ENCODE measurements at regions not wholly inside any gene's neighbourhood (a gene's known extent, or its start where the extent isn't known, plus 50 kb on each side); places are given as distances from the start of the nearest gene placed in this dataset.

- peak in 1 of 2 donors; percentile 35 for ATAC-seq
These were observed 301.6 kb downstream of the SLITRK6 start for GRCh38 chr13:85497652-85498051.

GRCh38 chr13:85492283-85492682 lies 306.9 kb downstream of the SLITRK6 start:
- DNase-seq = no peak
- Histone ChIP-seq H3K27me3 (ENCODE audit: low read depth) (no peaks in the 10 kb centered on the region), H3K4me1 (no peaks in the 10 kb centered on the region), H3K4me3 (no peak overlapping the region), H3K27ac (no peak overlapping the region), H3K36me3 (no peaks in the 10 kb centered on the region), H3K9me3 (no peaks in the 10 kb centered on the region)
- ATAC-seq = no peak
- intact Hi-C loops (cut with DNase I) = no loop called here
- no peak for TF ChIP-seq CTCF (IDR thresholded peaks at IDR 0.05)

More at GRCh38 chr13:85497652-85498051, 301.6 kb downstream of the SLITRK6 start:
- Histone ChIP-seq H3K4me3 (no peak overlapping the region), H3K27me3 (ENCODE audit: low read depth) (no peaks in the 10 kb centered on the region), H3K9me3 (peaks cover under 1% of the 10 kb centered on the region), H3K36me3 (no peaks in the 10 kb centered on the region), H3K4me1 (no peaks in the 10 kb centered on the region), H3K27ac (no peak overlapping the region)
- TF ChIP-seq CTCF (IDR thresholded peaks at IDR 0.05) = no peak
- DNase-seq = no peak
- intact Hi-C loops (cut with DNase I) = no loop called here

GRCh38 chr13:85486663-85487062 lies 312.6 kb downstream of the SLITRK6 start:
- Histone ChIP-seq H3K36me3 (no peaks in the 10 kb centered on the region), H3K4me1 (no peaks in the 10 kb centered on the region), H3K27ac (no peak overlapping the region), H3K9me3 (no peaks in the 10 kb centered on the region), H3K4me3 (no peak overlapping the region), H3K27me3 (ENCODE audit: low read depth) (no peaks in the 10 kb centered on the region)
- intact Hi-C loops (cut with DNase I) = no loop called here
- no peak for TF ChIP-seq CTCF (IDR thresholded peaks at IDR 0.05)
- DNase-seq (no peak), ATAC-seq (no peak)

- no peaks in the 10 kb centered on the region for H3K4me1 ChIP-seq
- no peak for TF ChIP-seq CTCF (IDR thresholded peaks at IDR 0.05)
- H3K27me3 ChIP-seq (ENCODE audit: low read depth) = no peaks in the 10 kb centered on the region
- intact Hi-C loops (cut with DNase I) = no loop called here
- ATAC-seq (no peak), DNase-seq (no peak)
- H3K27ac ChIP-seq = no peak overlapping the region
- H3K4me3 ChIP-seq = no peak overlapping the region
- H3K9me3 ChIP-seq = no peaks in the 10 kb centered on the region
- H3K36me3 ChIP-seq = no peaks in the 10 kb centered on the region
These were observed 326.1 kb downstream of the SLITRK6 start for GRCh38 chr13:85473144-85473543.

- intact Hi-C loops (cut with DNase I) = no loop called here
- no peak for ATAC-seq
- DNase-seq = no peak
- H3K9me3 ChIP-seq = no peaks in the 10 kb centered on the region
- H3K4me3 ChIP-seq = no peak overlapping the region
- H3K27ac ChIP-seq = no peak overlapping the region
- no peaks in the 10 kb centered on the region for H3K36me3 ChIP-seq
- no peaks in the 10 kb centered on the region for H3K4me1 ChIP-seq
- no peaks in the 10 kb centered on the region for H3K27me3 ChIP-seq (ENCODE audit: low read depth)
- no peak for TF ChIP-seq CTCF (IDR thresholded peaks at IDR 0.05)
These were observed 329.9 kb downstream of the SLITRK6 start for GRCh38 chr13:85469320-85469719.
